Thoracic aorta (tissue), 2 donors: ENCODE measurements at regions not wholly inside any gene's neighbourhood (a gene's known extent, or its start where the extent isn't known, plus 50 kb on each side); places are given as distances from the start of the nearest gene placed in this dataset.

ENCODE experiments used
- ATAC-seq: fragments of 150-250 bp; one replicate; pipeline ENCODE4 v1.8.0; 2017; ENCODE audit warnings: low read depth; ENCODE audit not compliant: insufficient number of reproducible peaks, low FRiP score
- DNase-seq: peaks from one replicate; pipeline ENCODE4 v3.0.0-alpha.2; 2020; ENCODE audit warnings: low spot score
- H3K27ac ChIP-seq, 2 donors: fragments of 200-600 bp; sonication (generic); 1 replicate in 1 of 2; 2 replicates in 1 of 2; pipeline ENCODE4 v1.5.1; 2016; ENCODE audit warnings: mild to moderate bottlenecking in 2 of 2, moderate library complexity in 2 of 2
- H3K27me3 ChIP-seq: fragments of 200-600 bp; sonication (generic); replicated peaks from 2 replicates; pipeline ENCODE4 v1.6.0; 2016; ENCODE audit warnings: mild to moderate bottlenecking; ENCODE audit not compliant: insufficient read depth
- H3K36me3 ChIP-seq: fragments of 200-600 bp; sonication (generic); one replicate; pipeline ENCODE4 v1.5.1; 2016
- H3K4me1 ChIP-seq, 2 donors: fragments of 200-600 bp; sonication (generic); 1 replicate in 1 of 2; 2 replicates in 1 of 2; pipeline versions ENCODE4 v1.5.1 to v1.6.0; 2016; ENCODE audit warnings: low read depth in 2 of 2, mild to moderate bottlenecking in 1 of 2; ENCODE audit not compliant: control insufficient read depth in 1 of 2
- H3K4me3 ChIP-seq: fragments of 200-600 bp; sonication (generic); 2 replicates; pipeline ENCODE4 v1.5.1; 2016; ENCODE audit warnings: mild to moderate bottlenecking
- H3K9me3 ChIP-seq: fragments of 200-600 bp; sonication (generic); 2 replicates; pipeline ENCODE4 v1.5.1; 2016
- CTCF ChIP-seq: fragments of 200-600 bp; sonication (generic); IDR thresholded peaks from one replicate; pipeline ENCODE4 v1.5.1; 2019; ENCODE audit warnings: antibody characterized with exemption

DNA sequence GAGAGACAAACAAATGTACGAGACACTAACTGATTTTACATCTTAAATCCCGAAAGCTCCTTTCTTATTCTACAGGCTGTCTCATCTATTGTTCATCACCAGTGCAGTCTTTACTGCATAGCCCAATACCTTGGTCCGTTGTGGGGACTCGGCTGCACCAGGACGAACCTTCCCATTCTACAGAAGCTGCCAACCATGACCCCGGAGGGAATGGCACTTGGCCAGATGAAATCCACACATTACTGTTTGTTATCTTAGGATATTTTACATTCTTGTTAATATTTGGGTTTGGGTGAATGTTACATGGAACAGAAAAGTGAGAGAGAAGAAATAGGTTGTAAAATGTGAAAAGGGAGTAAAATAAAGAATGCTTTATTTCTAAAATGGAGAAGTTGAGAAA, 195.1 kb downstream of the RFC3 start:
- Histone ChIP-seq H3K27ac (no peak overlapping the region), H3K36me3 (no peaks in the 10 kb centered on the region), H3K27me3 (no peaks in the 10 kb centered on the region), H3K4me1 (no peaks in the 10 kb centered on the region), H3K4me3 (no peak overlapping the region), H3K9me3 (no peaks in the 10 kb centered on the region)
- no peak for TF ChIP-seq CTCF
- DNase-seq, result no peak
- no peak for ATAC-seq

DNA sequence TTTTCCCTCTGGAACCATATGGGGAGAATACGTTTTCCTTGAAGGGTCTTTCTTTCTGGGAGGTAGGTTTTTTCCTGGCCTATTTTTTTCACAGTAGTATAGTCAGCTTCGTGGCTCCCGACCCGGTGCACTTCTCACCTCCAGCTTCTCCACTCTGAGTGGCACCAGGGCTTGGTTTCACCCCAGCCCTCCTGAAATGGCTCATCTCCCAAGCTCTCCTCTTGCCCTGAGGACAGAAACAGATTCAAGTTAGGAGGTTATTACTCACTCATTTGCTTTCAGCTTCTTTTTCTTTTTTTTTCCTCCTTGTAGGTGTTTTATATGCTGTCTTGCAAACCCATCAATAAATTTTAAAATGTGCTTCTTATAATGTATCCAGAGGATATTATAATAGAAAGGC, 199.3 kb downstream of the RFC3 start:
- H3K27ac ChIP-seq, result no peak overlapping the region

GRCh38 chr13:34019870-34020269, 201.9 kb downstream of the RFC3 start:
- DNase-seq, result no peak
- Histone ChIP-seq H3K36me3 (no peaks in the 10 kb centered on the region), H3K27me3 (no peaks in the 10 kb centered on the region), H3K4me3 (no peak overlapping the region), H3K4me1 (no peaks in the 10 kb centered on the region), H3K27ac (no peak overlapping the region), H3K9me3 (peaks cover 11% of the 10 kb centered on the region)
- no peak for ATAC-seq
- no peak for TF ChIP-seq CTCF

More for the DNA sequence above, 199.3 kb downstream of the RFC3 start:
- Histone ChIP-seq H3K4me3 (no peak overlapping the region), H3K27me3 (no peaks in the 10 kb centered on the region), H3K36me3 (no peaks in the 10 kb centered on the region), H3K9me3 (peaks cover 8% of the 10 kb centered on the region), H3K4me1 (no peaks in the 10 kb centered on the region)
- no peak for TF ChIP-seq CTCF
- no peak for ATAC-seq
- DNase-seq, result no peak

DNA sequence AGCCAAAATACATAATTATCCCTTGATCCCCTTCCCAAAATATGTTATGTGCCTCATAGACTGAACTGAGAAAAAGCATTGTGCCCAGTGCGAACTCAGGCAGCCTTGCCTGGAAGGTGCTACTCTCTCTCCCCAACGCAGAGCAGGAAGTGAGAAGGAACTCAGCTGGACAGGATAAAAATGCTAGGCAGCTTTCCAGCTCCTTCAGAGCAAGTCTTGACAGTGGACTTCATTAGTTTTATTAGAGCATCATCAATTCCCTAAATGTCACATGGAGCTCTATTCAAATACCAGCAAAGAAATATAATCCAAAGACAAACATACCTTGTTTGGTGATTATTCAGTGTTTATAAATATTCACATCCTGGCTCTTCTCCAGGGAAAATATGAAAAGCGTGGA, 202.4 kb downstream of the RFC3 start:
- no peak overlapping the region for H3K27ac ChIP-seq
- TF ChIP-seq CTCF, result no peak
- no peaks in the 10 kb centered on the region for H3K27me3 ChIP-seq
- no peak overlapping the region for H3K4me3 ChIP-seq
- DNase-seq (no peak), ATAC-seq (no peak)
- H3K36me3 ChIP-seq, result no peaks in the 10 kb centered on the region
- H3K4me1 ChIP-seq, result no peaks in the 10 kb centered on the region
- peaks cover 11% of the 10 kb centered on the region for H3K9me3 ChIP-seq

DNA sequence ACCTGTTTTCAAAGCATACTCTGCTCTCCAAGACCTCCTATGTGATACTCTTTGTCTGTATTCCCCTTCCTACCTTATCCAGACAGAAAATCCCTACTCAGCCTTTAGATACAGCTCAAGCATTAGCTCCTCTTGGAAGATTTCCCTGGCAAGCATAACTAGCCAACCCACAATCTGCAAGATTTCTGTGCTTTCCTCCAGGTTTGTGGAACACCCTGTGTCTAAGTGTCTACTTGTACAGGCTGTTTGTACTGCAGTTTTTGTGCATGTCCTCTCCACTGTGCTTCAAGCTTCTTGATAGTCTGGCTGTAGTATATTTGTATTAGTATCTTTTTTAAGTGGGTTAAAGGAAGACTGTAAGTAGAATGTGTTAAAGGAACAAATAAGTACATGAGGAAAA, 203.7 kb downstream of the RFC3 start:
- H3K36me3 ChIP-seq, result no peaks in the 10 kb centered on the region
- DNase-seq, result no peak
- TF ChIP-seq CTCF, result no peak
- no peaks in the 10 kb centered on the region for H3K4me1 ChIP-seq
- no peak overlapping the region for H3K4me3 ChIP-seq
- H3K27ac ChIP-seq, result no peak overlapping the region
- peaks cover 11% of the 10 kb centered on the region for H3K9me3 ChIP-seq
- H3K27me3 ChIP-seq, result no peaks in the 10 kb centered on the region
- no peak for ATAC-seq
